Suprapubic skin (tissue), 4 donors: ENCODE measurements at regions not wholly inside any gene's neighbourhood (a gene's known extent, or its start where the extent isn't known, plus 50 kb on each side); places are given as distances from the start of the nearest gene placed in this dataset.

Experiments
- DNase-seq, 2 donors: peaks; one replicate each; pipeline ENCODE4 v3.0.0-alpha.2; 2019; ENCODE audit warnings: low spot score in 2 of 2
- H3K27ac ChIP-seq: fragments of 200-600 bp; sonication (generic); one replicate; pipeline ENCODE4 v1.5.1; 2019
- H3K27me3 ChIP-seq: fragments of 200-600 bp; sonication (generic); one replicate; pipeline ENCODE4 v1.5.1; 2019
- H3K36me3 ChIP-seq: fragments of 200-600 bp; sonication (generic); one replicate; pipeline ENCODE4 v1.5.1; 2019
- H3K4me1 ChIP-seq: fragments of 200-600 bp; sonication (generic); one replicate; pipeline ENCODE4 v1.5.1; 2019
- H3K4me3 ChIP-seq: fragments of 200-600 bp; sonication (generic); one replicate; pipeline ENCODE4 v1.5.1; 2019; ENCODE audit warnings: mild to moderate bottlenecking
- H3K9me3 ChIP-seq: fragments of 200-600 bp; sonication (generic); one replicate; pipeline ENCODE4 v1.5.1; 2019
- CTCF ChIP-seq, 2 donors: fragments of 200-600 bp in 1 of 2; fragments of 450-650 bp in 1 of 2; sonication (generic) in 1 of 2; IDR thresholded peaks; one replicate each; pipeline ENCODE4 v1.5.1; 2016 to 2019; ENCODE audit warnings: antibody characterized with exemption in 2 of 2, mild to moderate bottlenecking in 1 of 2, moderate library complexity in 1 of 2
- EP300 ChIP-seq: sonication (generic); formaldehyde crosslinking; IDR thresholded peaks from one replicate; pipeline ENCODE4 v1.6.1; 2017; ENCODE audit warnings: antibody characterized with exemption
- POLR2A ChIP-seq, 2 donors: fragments of 450-650 bp; IDR thresholded peaks; one replicate each; pipeline ENCODE4 v1.6.1; 2017; ENCODE audit warnings: antibody characterized with exemption in 2 of 2, mild to moderate bottlenecking in 2 of 2, moderate library complexity in 2 of 2
- POLR2AphosphoS5 ChIP-seq, 3 donors: sonication (generic); formaldehyde crosslinking; IDR thresholded peaks; one replicate each; pipeline ENCODE4 v1.6.1; 2017; ENCODE audit warnings: antibody characterized with exemption in 3 of 3
- WGBS: methylation state at CpG from one replicate; pipeline ENCODE4 v1.1.5; 2018; 5-methylcytosine and 5-hydroxymethylcytosine counted together

DNA sequence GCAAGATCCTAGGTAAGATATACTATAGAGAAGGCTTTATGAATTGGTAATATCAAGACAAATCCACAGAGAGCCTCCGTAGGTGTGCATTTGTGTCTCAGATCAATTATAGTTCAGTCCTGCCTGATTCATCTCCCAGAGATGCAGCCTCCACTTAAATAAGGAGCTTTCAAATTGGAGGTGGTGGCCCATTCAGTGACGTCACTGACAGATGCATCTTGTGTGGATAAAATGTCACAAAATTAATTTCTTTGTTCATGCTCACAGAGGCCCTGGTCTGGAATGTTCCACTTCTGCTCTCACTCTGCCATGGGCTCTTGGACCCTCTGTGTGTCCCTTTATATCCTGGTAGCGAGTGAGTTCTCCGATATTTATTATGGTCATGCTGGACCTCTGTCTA lies 157.1 kb upstream of the PRSS58 start:
- no peaks in the 10 kb centered on the region for H3K9me3 ChIP-seq
- 90% methylated on average over 4 of the region's 4 CpGs for WGBS

GRCh38 chr7:142414135-142414534 lies 156.3 kb upstream of the PRSS58 start:
- no peaks in the 10 kb centered on the region for H3K4me1 ChIP-seq
- no peak for DNase-seq
- H3K27ac ChIP-seq: no peak overlapping the region
- TF ChIP-seq CTCF (IDR thresholded peaks at IDR 0.05): no peak
- TF ChIP-seq POLR2A (IDR thresholded peaks at IDR 0.05): no peak
- TF ChIP-seq EP300: no peak
- H3K27me3 ChIP-seq: no peaks in the 10 kb centered on the region
- H3K4me3 ChIP-seq: no peak overlapping the region
- no peaks in the 10 kb centered on the region for H3K36me3 ChIP-seq
- 86% methylated on average over 3 of the region's 3 CpGs for WGBS
- H3K9me3 ChIP-seq: no peaks in the 10 kb centered on the region

More for the DNA sequence above, 157.1 kb upstream of the PRSS58 start:
- DNase-seq: no peak
- TF ChIP-seq POLR2AphosphoS5 (IDR thresholded peaks at IDR 0.05) (no peak), CTCF (IDR thresholded peaks at IDR 0.05) (no peak), POLR2A (IDR thresholded peaks at IDR 0.05) (no peak), EP300 (no peak)
- H3K4me3 ChIP-seq: no peak overlapping the region
- no peaks in the 10 kb centered on the region for H3K27me3 ChIP-seq
- H3K27ac ChIP-seq: no peak overlapping the region
- no peaks in the 10 kb centered on the region for H3K36me3 ChIP-seq
- no peaks in the 10 kb centered on the region for H3K4me1 ChIP-seq

GRCh38 chr7:142413280-142414000 lies 155.6 kb upstream of the PRSS58 start:
- Histone ChIP-seq H3K9me3 (no peaks in the 10 kb centered on the region), H3K27ac (no peak overlapping the region), H3K36me3 (no peaks in the 10 kb centered on the region), H3K4me1 (no peaks in the 10 kb centered on the region), H3K4me3 (no peak overlapping the region), H3K27me3 (no peaks in the 10 kb centered on the region)
- no peak for DNase-seq
- TF ChIP-seq POLR2AphosphoS5 (IDR thresholded peaks at IDR 0.05) (no peak), CTCF (IDR thresholded peaks at IDR 0.05) (no peak), EP300 (no peak), POLR2A (IDR thresholded peaks at IDR 0.05) (no peak)
- WGBS: 77% methylated on average over 4 of the region's 4 CpGs

GRCh38 chr7:142412551-142413193 lies 154.8 kb upstream of the PRSS58 start:
- no peaks in the 10 kb centered on the region for H3K9me3 ChIP-seq
- no peaks in the 10 kb centered on the region for H3K4me1 ChIP-seq
- no peaks in the 10 kb centered on the region for H3K27me3 ChIP-seq
- no peak for DNase-seq
- no peak overlapping the region for H3K27ac ChIP-seq
- no peaks in the 10 kb centered on the region for H3K36me3 ChIP-seq
- WGBS: 86% methylated on average over 2 of the region's 2 CpGs
- no peak overlapping the region for H3K4me3 ChIP-seq
- TF ChIP-seq POLR2AphosphoS5 (IDR thresholded peaks at IDR 0.05) (no peak), CTCF (IDR thresholded peaks at IDR 0.05) (no peak), EP300 (no peak), POLR2A (IDR thresholded peaks at IDR 0.05) (no peak)

DNA sequence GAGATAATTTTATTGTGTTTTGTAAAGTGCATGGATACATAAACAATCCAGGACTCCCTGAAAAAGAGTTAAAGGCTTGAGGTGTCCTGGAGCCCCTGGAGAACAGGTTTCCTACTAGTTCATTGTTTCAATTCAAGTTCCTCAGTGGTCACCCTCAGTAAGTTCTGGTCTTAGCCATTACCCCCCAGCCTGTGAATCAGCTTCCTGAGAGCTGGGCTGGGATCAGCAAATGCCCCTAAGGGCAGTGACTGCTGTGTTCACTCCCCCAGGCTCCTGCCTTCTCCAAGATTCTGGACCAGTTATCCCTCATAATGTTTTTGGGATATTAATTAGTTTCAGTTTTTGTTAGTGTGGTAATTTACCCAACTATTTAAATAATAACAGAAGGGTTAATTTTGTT lies 151.6 kb upstream of the PRSS58 start:
- no peaks in the 10 kb centered on the region for H3K9me3 ChIP-seq
- H3K27ac ChIP-seq: no peak overlapping the region
- H3K4me3 ChIP-seq: no peak overlapping the region
- no peaks in the 10 kb centered on the region for H3K27me3 ChIP-seq
- H3K36me3 ChIP-seq: no peaks in the 10 kb centered on the region
- TF ChIP-seq POLR2A (IDR thresholded peaks at IDR 0.05): no peak
- no peak for TF ChIP-seq EP300
- no peak for TF ChIP-seq CTCF (IDR thresholded peaks at IDR 0.05)
- TF ChIP-seq POLR2AphosphoS5 (IDR thresholded peaks at IDR 0.05): no peak
- no peak for DNase-seq
- no peaks in the 10 kb centered on the region for H3K4me1 ChIP-seq
